GM18508 (cell line): ENCODE measurements at regions not wholly inside any gene's neighbourhood (a gene's known extent, or its start where the extent isn't known, plus 50 kb on each side); places are given as distances from the start of the nearest gene placed in this dataset.

Experiments used
- ATAC-seq: cut with Tn5 transposase; IDR thresholded peaks from one replicate; pipeline ENCODE4 v1.9.1; 2021; ENCODE audit warnings: moderate number of reproducible peaks; ENCODE audit not compliant: insufficient read depth, unreplicated experiment

DNA sequence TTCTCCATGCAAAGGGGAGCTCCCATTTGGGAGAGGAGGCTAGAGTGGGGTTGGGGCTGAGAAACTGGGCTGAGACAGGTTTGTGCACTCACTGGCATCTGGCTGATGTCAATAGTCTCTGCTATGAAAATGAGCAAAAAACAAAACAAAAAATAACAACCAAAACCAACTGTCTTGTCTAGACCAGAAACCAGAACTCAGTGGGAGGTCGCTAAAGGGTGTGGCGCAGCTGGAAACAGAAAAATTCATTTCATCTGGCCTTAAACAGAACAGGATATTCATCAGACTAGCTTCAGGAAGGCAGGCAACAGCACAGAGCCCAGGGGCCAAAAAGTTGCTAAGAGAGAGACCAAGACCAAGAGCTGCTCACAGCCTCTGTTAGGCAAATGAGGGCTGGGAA lies 126.1 kb downstream of the THNSL2 start:
- no peak for ATAC-seq

DNA sequence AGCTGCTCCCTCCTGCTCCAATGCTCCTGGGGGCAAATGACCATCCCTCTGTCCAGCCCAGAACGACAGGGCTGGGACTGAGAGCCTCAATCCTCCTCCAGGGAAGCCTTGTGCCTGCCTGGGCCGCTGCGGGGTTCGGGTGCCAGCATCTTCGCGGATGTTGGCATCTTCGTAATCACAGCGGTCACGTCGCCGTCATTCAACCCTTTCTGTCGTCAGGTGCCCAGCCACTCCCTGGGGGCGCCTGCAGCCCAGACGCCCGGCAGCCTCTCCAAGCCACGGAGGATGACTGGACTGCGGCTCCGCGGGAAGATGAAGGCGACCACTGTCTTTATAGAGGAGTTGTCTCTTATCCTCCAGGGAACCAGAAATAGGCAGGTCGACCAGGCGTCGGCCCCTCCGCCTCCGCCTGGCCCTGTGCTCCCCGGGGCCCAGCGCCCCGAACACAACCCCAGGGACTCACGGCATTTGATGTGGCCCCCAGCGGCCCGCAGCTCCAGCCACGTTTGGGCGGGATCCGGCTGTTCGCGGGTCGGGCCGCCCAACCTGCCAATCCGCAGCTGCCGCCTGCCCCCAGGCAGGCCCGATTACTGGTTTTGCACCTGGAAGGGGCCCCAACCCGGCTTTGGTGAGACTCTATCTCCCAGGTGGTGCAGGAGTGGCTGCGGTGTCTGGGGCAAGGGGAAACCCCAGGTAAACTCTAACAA lies 113.9 kb downstream of the THNSL2 start:
- no peak for ATAC-seq

GRCh38 chr2:88281302-88282217 lies 111.4 kb downstream of the THNSL2 start:
- no peak for ATAC-seq

- ATAC-seq, result no peak
Measured at GRCh38 chr2:88269836-88270235, 99.7 kb downstream of the THNSL2 start.

GRCh38 chr2:88265352-88266303 lies 95.5 kb downstream of the THNSL2 start:
- no peak for ATAC-seq

- ATAC-seq, result no peak
Measured at GRCh38 chr2:88263861-88264260, 93.7 kb downstream of the THNSL2 start.

DNA sequence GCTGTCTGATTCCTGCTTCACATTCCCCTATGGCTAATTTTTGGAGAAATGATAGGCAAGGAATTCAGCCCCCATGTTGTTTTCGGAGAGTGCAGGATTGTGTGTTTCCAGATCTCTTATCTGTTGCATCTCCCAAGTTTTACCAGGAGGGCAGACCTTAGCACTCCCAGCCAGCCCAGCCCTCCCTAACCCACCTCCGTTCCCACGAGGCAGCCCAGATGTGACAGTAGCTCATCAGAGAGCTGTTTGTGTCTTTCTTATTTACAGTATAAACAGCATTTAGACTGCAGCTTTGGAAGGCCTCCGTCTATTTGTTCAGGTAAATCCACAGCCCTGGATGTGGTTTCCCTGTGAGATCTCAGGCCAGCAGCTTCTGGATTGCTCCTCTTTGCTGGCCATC lies 91.6 kb downstream of the THNSL2 start:
- ATAC-seq, result no peak

DNA sequence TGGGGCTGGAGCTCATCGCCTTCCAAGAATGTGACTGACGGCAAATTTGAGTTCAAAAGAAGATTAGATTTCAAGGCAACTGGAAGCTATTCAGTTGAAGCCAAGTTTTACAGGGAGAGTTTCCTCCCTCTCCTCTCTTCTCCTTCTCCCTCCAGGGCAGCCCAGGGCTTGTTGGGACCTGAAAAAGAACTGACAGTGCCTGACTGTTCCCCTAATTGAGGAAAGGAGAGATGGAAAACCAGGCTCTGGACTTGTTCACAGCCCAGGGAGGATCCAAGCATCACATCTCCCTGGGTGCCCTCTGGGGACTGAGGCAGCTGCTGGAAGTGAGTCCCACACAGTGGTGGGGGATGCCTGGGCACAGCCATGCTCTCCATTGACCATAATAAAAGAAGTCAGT lies 88.1 kb downstream of the THNSL2 start:
- ATAC-seq, result no peak

GRCh38 chr2:88254437-88255091 lies 84.4 kb downstream of the THNSL2 start:
- ATAC-seq, result no peak

DNA sequence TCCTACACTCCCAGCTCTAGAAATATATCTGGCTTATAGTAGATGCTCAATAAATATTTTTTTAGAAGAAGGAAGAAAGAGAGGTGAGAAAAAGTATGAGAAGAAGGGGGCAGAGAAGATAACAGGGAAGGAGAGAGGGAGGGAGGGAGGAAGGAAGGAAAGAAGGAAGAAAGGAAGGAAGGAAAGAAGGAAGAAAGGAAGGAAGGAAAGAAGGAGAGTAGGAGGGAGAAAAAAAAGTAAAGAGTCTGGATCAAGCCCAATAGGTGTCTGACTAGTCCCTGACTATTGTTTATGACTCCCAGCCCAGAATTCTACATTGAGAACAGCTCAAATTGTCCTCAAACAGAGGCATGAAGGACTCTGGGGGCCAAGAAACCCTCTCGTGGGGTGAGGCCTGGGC lies 83.9 kb downstream of the THNSL2 start:
- no peak for ATAC-seq

DNA sequence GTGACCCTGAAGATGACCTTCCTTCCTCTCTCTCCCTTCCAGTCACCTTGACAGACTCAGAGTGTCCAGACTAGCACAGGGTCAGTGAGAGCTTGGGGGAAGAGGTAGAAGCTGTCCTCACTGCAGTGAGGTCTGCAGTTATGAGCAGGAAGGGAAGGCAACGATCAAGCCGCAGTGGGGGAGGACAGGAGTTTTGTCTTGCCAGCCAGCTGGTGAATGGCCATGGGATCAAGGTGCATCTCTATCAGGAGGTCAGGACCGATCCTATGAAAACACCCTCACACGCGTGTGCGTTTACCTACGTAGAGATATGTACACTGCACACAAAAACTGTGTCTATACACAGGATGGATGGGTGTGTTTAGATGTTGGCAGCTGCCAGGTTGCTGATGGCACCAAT lies 83.2 kb downstream of the THNSL2 start:
- no peak for ATAC-seq

DNA sequence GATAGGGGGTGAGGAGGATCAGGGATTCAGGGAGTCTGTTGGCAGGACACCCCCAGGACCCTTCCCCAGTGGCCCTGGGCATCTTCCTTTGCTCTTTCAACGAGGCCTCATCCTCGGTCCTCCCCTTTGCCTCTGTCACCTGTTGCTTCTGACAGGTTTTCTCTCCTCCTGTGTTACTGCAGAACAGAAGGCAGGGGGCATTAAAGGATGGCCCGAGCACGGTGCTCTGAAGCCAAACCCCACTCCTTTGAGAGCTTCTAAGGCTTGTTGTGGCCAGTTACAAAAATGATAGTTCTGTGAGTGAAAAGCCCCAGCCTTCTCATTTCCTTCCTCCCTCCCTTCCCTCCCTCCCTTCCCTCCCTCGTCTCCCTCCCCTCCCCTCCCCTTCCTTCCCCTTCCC lies 82.5 kb downstream of the THNSL2 start:
- no peak for ATAC-seq

GRCh38 chr2:88252111-88252510 lies 82.0 kb downstream of the THNSL2 start:
- ATAC-seq, result no peak

DNA sequence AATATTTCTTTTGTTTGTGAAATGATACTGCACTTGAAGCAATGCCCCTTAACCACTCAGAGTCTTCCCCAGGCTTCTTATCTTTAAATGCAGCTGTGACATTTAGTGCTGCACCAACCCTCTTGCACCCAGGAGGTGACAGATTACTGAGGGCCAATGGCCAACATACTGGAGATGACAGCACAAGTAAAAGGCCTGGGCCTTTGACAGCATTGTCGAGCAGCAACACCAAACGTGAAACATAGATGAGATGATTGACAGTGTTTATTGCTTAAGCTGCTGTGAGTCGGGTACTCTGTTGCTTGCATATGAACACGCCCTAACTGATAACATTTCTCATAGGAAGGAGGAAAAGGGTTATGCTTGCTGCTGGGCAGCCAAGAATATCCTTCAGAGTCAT lies 80.3 kb downstream of the THNSL2 start:
- ATAC-seq, result no peak

DNA sequence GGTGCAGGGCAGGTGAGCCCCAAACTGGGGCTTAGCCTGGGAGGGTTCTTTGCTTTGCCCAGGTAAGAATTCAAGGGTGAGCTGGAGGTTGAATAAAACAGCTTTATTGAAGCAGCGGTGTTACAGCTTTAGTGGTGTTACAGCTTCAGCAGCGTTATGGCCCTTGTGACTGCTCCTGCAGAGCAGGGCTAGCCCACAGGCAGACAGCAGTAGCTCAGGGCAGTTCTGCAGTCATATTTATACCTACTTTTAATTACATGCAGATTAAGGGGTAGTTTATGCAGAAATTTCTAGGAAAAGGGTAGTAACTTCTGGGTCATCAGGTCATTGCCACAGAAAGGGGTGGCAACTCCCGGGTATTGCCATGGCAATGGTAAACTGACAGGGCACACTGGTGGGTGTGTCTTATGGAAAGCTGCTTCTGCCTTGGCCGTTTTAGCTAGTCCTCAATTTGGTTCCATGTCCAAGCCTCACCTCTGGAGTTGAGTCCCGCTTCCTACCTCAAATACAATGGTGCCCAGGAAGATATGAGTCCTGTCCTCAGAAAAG lies 78.2 kb downstream of the THNSL2 start:
- ATAC-seq, result no peak

DNA sequence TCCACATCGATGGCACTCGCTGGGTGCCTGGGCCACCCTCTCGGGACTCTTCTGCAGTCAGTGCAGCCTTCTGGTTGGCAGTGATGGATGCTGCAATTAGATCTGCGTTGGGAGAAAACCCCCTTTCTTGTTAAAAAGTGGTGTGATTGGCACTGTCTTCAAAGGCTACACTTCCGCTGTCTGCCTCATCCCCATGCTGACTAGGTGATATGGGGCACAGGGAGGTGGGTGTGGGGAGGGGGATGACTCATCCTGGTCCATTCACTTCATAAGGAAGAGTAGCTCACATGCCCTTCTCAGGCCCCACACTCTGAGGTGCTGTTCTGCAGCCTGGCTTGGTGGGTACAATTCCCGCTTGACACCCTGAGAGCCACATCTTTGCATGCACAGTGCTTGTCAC lies 77.4 kb downstream of the THNSL2 start:
- ATAC-seq, result no peak

DNA sequence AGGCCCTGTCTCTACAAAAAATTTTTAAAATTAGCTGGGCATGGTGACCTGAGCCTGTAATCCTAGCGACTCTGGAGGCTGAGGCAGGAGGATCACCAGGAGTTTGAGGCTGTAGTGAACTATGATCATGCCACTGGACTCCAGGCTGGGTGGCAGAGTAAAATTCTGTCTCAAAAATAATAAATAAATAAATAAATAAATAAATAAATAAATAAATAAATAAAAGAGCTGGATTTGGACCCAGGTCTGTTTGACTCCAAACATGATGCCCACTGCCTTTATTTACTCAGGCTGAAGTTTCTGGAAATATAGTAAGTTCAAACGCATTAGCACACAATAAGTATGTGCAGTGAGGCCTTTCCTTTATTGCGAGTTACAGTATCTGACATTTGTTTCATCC lies 75.0 kb downstream of the THNSL2 start:
- no peak for ATAC-seq

DNA sequence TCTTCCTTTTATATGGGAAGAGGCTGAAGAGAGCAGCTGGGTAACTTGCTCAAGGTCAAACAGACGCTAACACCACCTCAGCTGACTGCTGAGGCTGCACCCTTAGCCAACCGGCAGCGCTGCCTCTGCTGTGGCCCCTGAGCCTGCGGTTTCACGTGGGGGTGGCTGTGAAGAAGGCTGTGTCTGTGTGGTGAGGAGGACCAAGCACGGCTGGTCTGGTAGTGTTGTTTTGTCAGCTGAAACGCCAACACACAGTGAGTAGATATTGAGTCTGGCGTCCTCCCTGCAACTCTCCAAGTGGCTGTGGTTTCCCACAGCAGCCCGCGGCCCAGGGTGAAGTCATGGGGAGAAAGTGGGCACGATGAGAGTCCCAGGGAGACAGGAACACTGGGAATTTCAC lies 69.6 kb downstream of the THNSL2 start:
- ATAC-seq, result no peak

DNA sequence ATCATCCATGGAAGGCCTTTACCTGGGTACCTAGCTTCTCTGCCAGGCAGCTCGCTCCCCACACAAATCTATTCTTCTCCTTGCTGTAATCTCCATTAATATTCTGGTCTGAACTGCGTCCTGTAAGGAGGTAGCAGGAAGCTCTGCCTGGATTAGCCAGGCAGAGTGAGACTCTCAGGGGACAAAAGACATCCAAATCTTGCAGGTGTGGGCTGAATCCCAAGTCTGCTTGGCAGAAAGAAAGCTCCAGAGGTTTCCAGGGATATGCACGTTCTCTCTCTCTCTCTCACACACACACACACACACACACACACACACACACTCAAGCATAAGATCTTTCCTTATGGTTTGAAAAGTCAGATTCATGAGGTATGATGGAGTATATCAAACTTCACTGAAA lies 66.5 kb downstream of the THNSL2 start:
- no peak for ATAC-seq
